ENCODE measurements at regions not wholly inside any gene's neighbourhood (a gene's known extent, or its start where the extent isn't known, plus 50 kb on each side); places are given as distances from the start of the nearest gene placed in this dataset.

GRCh38 chr16:73154063-73154870, 106.3 kb upstream of the ZFHX3 start:
- DNase-seq (ENCODE audit: low read depth in 4 of 4, low spot score in 2 of 4), result no peak

DNA sequence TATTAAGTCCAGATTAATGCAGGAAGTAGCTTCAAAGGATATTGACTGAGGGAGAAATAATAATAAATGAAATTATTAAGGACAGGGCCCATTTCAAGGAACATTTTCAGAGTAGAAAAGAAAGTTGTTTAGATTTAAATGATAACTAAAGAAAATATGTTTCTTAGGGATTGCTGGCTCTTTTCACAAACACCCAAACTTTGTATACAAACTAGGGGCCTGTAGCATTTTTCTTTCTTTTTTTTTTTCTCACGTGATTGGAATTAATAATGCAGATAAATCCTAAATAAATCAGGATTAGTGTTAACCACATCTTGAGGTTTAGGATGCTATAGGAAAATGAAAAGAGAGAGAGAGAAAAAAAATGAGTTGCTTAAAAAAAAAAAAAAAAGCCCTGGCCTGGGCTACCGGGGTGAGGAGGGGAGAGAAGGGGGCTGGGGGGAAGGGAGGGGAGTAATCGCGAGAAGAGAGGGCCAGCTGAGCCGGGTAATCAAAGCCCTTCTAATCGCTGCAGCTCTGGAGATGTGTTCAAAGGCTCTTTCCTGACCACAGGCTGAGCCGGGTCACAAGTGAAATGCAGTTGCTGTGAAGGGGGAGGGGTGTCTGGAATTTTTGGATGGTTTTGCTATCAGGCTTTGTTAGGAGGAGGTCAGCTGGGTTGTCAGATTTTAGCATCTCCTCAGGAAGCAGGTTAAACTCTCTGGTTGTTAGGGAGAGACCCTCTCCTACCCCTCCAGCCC, 104.6 kb upstream of the ZFHX3 start:
- no peak for DNase-seq (ENCODE audit: low read depth in 4 of 4, low spot score in 2 of 4)

DNA sequence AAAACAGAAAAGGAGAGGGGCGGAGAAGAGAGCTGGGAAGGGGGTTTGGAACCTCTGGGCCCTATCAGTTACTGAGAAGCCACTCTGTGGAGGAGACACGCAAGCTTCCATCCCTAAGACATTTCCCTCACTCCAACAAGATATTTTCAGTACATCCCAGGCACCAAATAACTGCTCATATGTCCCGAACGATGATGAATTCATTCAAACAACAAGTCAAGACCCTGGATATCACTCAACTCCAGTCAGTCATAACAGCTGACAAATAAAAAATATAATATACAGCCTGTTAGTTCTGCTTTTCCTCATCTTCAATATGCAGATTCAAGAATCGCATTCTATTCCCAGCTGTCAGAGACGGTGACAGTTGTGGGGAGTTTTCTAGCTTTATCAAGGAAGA, 104.0 kb upstream of the ZFHX3 start:
- DNase-seq (ENCODE audit: low read depth in 4 of 4, low spot score in 2 of 4), result no peak

- no peak for DNase-seq (ENCODE audit: low read depth in 4 of 4, low spot score in 2 of 4)
Measured at GRCh38 chr16:73151225-73151624, 103.3 kb upstream of the ZFHX3 start.

- no peak for DNase-seq (ENCODE audit: low read depth in 4 of 4, low spot score in 2 of 4)
Measured at GRCh38 chr16:73150786-73151185, 102.9 kb upstream of the ZFHX3 start.

DNA sequence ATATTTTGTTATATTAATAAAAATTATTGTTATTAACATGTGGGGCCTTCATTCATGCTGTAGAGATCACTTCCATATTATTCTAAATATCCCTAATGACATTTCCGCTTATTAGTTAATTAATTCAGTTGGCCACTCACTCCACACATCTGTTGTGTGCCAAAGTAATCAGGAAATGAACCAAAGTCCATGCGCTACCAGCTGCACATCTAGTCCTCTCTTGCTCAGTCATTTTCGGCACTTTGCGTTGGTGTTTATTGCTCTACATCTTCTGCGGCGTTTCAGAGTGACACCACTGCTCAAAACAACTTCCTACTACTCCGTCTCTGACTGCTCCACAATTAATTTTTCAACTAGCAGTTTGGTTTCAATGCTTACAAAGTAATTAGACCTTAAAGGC, 101.4 kb upstream of the ZFHX3 start:
- DNase-seq (ENCODE audit: low read depth in 4 of 4, low spot score in 2 of 4), result no peak

DNA sequence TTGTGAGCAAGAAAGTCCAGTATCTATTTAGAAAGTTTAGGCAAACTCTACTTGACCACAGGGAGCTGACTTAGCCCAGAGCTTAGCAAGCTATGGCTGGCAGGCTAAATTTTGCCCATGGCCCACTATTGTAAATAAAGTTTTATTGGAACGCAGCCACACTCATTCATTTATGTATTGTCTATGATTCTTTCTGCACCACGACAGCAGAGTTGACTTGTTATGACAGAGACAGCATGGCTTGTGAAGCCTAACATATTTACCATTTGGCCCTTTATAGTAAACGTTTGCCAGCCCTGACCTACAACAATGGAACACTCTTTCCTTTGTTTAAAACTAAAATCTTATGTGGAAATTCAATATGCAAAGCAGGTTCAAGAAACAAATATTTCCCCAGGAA, 100.0 kb upstream of the ZFHX3 start:
- DNase-seq (ENCODE audit: low read depth in 4 of 4, low spot score in 2 of 4), result no peak

DNA sequence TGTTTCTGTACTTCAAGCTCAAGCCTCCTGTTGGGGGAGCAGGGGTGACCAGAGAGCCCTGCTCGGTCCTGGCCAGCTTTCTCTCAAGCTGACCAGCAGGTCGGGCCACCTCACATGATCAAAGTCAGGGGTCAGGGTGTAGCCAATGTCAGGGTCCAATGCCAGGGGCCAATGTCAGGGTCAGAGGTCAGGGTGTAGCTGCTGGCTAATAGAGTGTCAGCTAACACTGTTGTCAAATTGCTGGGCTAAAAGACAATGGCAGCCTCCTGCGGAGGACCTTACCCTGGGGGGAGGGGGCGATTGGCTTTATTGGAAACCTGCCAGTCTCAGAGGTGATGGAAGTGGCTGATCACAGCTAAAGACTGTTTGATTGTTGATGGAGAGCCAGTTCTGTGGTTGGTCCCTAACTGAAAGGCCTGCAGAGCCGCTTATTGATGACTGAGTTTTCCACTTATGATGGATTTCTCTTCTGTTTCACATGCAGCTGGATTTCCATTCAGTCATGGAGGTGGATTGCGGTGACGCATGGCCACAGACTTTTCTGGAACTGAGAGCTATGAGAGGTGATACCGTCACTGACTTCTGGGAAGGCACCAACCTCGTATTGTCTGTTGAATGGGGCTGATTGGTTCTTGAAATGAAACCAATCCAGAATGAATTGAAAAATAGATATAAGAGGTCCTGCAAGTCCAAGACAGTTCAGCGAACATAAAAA, 97.4 kb upstream of the ZFHX3 start:
- no peak for DNase-seq (ENCODE audit: low read depth in 4 of 4, low spot score in 2 of 4)

- DNase-seq (ENCODE audit: low read depth in 4 of 4, low spot score in 2 of 4), result no peak
Measured at GRCh38 chr16:73143576-73144422, 95.9 kb upstream of the ZFHX3 start.

DNA sequence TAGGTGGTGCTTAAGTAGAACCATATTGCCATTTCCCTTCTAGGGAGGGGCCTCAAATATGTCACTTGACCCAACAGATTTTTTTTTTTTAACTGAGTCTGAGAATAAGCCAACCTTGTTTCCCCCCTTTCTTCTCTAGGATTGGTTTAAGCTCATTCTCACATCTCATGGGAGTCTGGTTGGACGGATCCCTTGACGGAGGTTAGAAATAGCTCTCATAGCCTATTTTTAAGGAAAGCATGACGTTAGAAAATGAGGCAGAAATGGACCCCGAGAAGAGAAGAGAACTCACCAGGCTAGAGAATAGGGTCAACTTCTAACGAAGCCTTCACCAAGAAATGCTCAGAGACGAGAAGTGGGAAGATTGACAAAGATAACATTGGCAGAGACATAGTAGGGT, 95.1 kb upstream of the ZFHX3 start:
- no peak for DNase-seq (ENCODE audit: low read depth in 4 of 4, low spot score in 2 of 4)

DNA sequence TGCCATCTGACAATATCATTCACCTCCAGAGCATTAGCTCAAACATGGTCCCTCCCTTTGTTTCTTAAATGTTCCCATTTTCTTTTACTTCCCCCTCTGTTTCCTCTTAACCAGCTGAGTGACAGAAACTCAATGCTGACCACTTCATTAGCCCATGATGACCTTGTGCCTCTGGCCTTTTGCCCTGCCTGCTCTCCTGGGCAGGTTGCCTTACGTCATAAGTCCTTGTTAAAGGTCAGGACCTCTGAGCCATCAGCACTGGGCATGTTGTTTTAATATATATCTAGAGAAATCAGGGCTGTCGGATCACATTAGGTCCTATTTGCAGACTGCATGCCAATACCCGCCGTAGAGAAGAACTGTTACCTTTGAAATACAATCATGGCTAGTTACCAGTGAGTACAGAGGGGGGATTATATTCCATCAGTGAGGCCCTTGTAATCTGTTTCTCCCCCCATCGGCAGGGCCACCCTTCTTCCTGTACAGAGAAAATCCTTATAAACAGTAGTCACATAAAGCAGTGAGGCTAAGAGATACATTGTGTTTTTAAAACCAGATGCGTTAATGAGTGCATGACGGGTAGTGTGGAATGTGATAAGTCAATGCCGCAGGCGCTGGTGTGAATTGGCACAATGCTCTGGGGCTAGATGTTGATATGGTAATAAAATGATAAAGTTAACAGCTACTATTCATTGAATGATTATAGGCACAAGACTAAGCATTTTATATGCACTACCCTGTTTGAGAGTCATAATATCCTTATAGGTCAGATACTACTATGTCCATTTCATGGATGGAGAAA, 94.3 kb upstream of the ZFHX3 start:
- no peak for DNase-seq (ENCODE audit: low read depth in 4 of 4, low spot score in 2 of 4)

DNA sequence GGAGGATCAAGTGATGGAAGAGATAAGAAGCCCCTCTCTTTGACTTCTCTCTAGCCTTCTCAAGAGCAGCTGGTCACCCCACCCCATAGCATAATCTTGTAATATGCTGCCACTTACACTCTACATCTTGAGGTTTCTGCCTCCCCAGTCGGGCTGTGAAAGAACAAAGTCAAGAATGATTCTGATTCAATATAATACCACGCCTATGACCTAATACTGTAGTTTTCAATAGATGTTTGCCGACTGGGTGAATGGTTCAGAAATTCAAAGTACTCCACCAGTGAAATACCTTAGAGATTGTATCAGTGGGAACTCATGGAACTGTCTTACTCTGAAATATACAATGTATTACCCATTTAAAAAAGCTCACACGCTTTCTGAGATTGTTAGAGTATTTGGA, 93.0 kb upstream of the ZFHX3 start:
- no peak for DNase-seq (ENCODE audit: low read depth in 4 of 4, low spot score in 2 of 4)

DNA sequence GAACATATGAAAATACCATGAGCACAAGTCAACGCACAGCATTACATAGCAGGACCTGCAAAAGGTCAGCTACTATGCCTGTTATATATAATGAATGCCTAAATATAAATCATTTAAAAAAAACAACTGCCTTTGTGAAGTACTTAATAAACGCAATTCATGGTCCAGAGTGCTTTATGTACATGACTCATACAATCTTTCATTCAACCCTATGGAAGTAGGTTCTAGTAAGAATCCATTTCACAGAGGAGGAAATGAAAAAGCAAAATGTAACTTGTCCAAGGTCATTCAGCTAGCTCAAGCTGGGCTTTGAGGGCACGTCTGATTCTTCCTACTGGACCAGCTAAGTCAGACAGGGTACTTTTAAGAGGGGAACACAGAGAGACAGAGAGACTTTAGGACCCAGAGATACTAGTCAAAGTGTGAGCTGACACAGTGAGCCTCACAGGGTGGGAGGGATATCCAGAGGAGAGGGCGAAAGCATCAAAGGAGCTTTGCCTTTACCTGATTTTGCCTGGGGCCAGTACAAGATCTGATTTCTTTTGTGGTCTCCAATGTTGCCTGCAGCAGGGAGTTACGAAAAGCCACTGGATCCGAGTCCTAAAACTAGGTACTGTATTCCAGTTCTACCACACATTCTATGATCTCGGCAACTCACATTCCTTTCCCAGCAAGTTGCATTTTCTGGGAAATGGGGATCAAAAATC, 83.4 kb upstream of the ZFHX3 start:
- no peak for DNase-seq (ENCODE audit: low read depth in 4 of 4, low spot score in 2 of 4)

DNA sequence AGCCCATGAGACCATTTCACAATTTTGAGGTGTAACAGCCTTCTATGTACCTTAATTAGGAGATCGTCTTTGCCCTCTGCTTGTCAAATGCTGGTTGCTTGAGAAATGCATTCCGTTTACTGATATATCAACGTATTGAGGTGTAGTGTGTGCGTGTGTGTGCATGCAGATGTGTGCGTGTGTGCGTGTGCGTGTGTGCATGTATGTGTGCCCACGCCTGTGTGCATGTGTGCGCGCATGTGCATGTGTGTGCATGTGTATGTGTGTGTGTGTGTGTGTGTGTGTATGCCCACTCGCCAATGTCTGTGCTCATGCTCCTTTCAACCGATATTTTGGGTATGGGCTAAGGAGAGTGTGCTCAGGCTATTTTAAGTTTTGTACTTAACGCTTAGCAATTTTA, 81.5 kb upstream of the ZFHX3 start:
- no peak for DNase-seq (ENCODE audit: low read depth in 4 of 4, low spot score in 2 of 4)

- no peak for DNase-seq (ENCODE audit: low read depth in 4 of 4, low spot score in 2 of 4)
Measured at GRCh38 chr16:73126525-73126853, 78.6 kb upstream of the ZFHX3 start.

- no peak for DNase-seq (ENCODE audit: low read depth in 4 of 4, low spot score in 2 of 4)
Measured at GRCh38 chr16:73125850-73126524, 78.1 kb upstream of the ZFHX3 start.

DNA sequence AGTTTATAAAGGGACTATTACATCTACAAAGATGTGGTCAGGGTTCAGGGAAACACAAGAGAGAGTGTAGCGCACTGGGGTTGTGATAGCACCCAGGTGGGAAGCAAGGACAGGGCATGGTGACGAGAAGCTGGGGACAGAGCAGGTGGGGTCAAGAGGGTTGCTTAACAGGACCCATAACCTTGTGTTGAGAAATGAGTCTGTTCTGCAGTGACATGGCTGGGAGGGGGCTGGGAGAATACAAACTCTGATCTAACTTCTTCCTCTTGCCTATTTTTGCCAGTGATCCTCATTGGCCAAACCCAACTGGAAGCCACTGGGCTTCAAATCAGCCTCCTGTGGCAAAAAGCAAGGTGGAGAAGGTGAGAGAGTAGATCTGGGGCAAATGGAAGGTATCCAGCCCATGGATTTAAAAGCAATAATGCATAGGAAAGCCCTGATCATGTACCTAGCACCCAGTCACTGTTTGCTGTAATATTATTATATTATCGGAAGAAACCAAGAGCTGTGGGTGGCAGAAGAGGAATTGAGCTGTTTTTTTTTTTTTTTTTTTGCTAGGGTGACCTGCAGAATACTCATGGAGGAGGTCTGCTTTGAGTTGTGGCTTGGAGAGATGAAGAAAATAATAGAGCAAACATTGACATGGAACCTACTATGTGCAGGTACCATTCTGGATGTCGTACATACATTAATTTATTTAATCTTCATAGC, 76.9 kb upstream of the ZFHX3 start:
- DNase-seq (ENCODE audit: low read depth in 4 of 4, low spot score in 2 of 4), result no peak

DNA sequence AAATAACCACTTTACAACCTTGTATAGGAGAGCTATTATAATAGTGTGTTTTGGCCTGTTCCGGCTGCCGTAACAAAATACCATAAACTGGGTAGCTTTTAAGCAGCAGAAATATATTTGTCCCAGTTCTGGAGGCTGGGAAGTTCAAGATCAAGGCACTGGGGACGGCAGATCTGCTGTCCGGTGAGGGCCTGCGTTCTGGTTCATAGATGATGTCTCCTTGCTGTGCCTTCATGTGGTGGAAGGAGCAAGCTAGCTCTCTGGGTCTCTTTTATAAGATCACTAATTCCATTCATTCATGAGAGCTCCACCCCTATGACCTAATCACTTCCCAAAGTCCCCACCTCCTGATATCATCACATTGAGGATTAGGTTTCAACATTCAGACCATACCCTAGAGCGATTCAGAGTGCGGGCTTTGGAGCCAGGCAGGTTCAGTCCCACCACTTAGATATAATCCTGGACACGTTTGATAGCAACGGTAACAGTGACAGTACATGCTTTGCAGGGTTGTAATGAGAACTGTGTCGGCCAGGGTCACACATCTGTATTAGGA, 76.2 kb upstream of the ZFHX3 start:
- DNase-seq (ENCODE audit: low read depth in 4 of 4, low spot score in 2 of 4), result no peak
